HFFc6 (cell line): ENCODE measurements at regions not wholly inside any gene's neighbourhood (a gene's known extent, or its start where the extent isn't known, plus 50 kb on each side); places are given as distances from the start of the nearest gene placed in this dataset.

ENCODE experiments used
- DNase-seq: peaks from one replicate; pipeline ENCODE4 v3.0.0-alpha.2; 2018
- H3K27ac Mint-ChIP-seq: 2 replicates; pipeline ENCODE4 v1.8.0; 2020; ENCODE audit warnings: mild to moderate bottlenecking, mixed read lengths
- H3K27me3 Mint-ChIP-seq: 2 replicates; pipeline ENCODE4 v1.8.0; 2021; ENCODE audit warnings: mild to moderate bottlenecking, moderate library complexity, mixed read lengths; ENCODE audit not compliant: insufficient read depth
- H3K36me3 Mint-ChIP-seq: 2 replicates; pipeline ENCODE4 v1.8.0; 2021; ENCODE audit warnings: low read depth, mixed read lengths
- H3K4me1 Mint-ChIP-seq: 2 replicates; pipeline ENCODE4 v1.8.0; 2020; ENCODE audit warnings: low read depth, mixed read lengths
- H3K4me3 Mint-ChIP-seq: 2 replicates; pipeline ENCODE4 v1.8.0; 2020; ENCODE audit warnings: mild to moderate bottlenecking, moderate library complexity, mixed read lengths
- H3K9me3 Mint-ChIP-seq: 2 replicates; pipeline ENCODE4 v1.8.0; 2020; ENCODE audit warnings: mild to moderate bottlenecking, mixed read lengths
- TF ChIP-seq, protein P1 (sequence below): fragments of 200-600 bp; sonication (generic); IDR thresholded peaks from 2 replicates; pipeline ENCODE4 v1.5.0; 2021; ENCODE audit warnings: antibody characterized with exemption, mild to moderate bottlenecking

DNA sequence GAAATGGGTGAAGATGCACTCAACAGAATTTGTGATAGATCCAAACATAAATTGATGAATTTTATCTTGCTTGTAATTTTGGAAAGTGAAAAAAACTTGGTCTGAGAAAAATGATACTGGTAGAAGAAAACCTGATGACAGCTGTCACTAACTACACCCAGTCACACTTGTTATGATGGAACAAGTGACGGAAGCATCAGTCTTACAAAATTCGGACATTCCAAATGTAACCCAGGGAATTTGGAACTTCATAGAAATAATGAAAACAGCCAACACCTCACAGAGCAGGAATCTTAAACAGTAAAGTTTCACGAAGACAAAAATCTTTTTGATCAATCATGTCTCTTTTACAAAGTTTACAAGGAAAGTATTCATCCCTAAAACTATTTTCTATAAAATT, 123.9 kb downstream of the RIN2 start:
- TF ChIP-seq, protein P1, sequence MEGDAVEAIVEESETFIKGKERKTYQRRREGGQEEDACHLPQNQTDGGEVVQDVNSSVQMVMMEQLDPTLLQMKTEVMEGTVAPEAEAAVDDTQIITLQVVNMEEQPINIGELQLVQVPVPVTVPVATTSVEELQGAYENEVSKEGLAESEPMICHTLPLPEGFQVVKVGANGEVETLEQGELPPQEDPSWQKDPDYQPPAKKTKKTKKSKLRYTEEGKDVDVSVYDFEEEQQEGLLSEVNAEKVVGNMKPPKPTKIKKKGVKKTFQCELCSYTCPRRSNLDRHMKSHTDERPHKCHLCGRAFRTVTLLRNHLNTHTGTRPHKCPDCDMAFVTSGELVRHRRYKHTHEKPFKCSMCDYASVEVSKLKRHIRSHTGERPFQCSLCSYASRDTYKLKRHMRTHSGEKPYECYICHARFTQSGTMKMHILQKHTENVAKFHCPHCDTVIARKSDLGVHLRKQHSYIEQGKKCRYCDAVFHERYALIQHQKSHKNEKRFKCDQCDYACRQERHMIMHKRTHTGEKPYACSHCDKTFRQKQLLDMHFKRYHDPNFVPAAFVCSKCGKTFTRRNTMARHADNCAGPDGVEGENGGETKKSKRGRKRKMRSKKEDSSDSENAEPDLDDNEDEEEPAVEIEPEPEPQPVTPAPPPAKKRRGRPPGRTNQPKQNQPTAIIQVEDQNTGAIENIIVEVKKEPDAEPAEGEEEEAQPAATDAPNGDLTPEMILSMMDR = no peak
- Mint-ChIP-seq H3K27me3 (peaks cover 2% of the 10 kb centered on the region), H3K4me1 (peaks cover 80% of the 10 kb centered on the region), H3K36me3 (no peaks in the 10 kb centered on the region; the same call in 1 of the 2 replicates), H3K9me3 (no peaks in the 10 kb centered on the region), H3K4me3 (no peak overlapping the region), H3K27ac (peak overlapping the region; percentile 95)
- no peak for DNase-seq

DNA sequence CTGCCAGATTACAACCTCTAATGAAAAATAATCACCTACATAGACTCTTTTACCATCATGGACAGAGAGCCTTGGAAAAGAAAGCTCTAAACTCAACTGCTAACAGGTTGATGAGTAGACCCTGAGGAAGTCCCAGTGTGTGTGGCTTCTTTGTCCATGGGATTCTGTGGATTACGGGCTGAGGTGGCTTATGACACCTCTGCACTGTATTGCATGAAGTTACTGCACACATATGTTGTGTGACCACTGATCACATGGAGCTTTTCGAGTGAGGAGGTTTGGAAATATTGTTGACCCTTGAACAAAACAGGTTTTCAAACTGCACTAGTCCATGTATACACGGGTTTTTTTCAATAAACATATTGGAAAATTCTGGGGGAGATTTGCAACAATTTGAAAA, 124.4 kb downstream of the RIN2 start:
- peaks cover 80% of the 10 kb centered on the region for H3K4me1 Mint-ChIP-seq
- TF ChIP-seq, protein P1 = no peak
- peaks cover 2% of the 10 kb centered on the region for H3K27me3 Mint-ChIP-seq
- no peaks in the 10 kb centered on the region; the same call in 1 of the 2 replicates for H3K36me3 Mint-ChIP-seq
- DNase-seq = no peak
- H3K4me3 Mint-ChIP-seq = no peak overlapping the region
- no peaks in the 10 kb centered on the region for H3K9me3 Mint-ChIP-seq
- H3K27ac Mint-ChIP-seq = 0 out of 2 replicates have a peak overlapping the region, but pooled peaks have one; percentile 7

DNA sequence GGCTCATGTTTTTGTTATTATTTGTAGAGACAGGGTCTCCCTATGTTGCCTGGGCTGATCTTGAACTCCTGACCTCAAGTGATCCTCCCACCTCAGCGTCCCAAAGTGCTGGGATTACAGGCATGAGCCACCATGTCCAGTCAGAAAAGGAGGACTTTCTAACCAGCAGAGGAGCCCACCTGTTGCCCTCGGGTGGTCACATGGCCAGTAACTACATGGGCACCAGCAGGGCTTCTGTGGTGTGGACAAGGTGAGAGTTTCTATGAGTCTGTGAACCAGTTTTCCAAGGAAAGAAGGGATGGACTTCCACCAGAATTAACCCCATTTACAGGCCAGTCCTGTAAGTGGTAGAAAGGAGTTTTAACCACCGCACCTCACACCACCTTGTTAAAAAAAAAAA, 125.4 kb downstream of the RIN2 start:
- H3K27me3 Mint-ChIP-seq = peaks cover 2% of the 10 kb centered on the region
- no peaks in the 10 kb centered on the region for H3K9me3 Mint-ChIP-seq
- H3K36me3 Mint-ChIP-seq = no peaks in the 10 kb centered on the region; the same call in 1 of the 2 replicates
- DNase-seq = no peak
- H3K4me1 Mint-ChIP-seq = peaks cover 89% of the 10 kb centered on the region
- TF ChIP-seq, protein P1 = no peak
- no peak overlapping the region for H3K27ac Mint-ChIP-seq
- H3K4me3 Mint-ChIP-seq = no peak overlapping the region

DNA sequence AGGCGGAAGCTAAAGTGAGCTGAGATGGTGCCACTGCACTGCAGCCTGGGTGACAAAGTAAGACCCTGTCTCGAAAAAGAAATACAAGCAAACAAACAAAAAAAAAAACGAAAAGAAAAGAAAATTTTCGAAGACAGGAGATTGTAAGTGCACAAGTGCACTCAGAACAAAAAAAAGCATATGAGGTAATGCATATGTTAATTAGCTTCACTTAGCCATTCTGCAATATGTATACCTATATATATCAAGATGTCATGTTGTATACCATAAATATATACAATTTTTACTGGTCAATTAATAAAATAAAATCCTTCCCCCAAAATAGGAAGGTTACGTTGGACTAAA, 127.5 kb downstream of the RIN2 start:
- Mint-ChIP-seq H3K9me3 (no peaks in the 10 kb centered on the region), H3K27me3 (peaks cover 2% of the 10 kb centered on the region), H3K4me1 (peaks cover 89% of the 10 kb centered on the region), H3K4me3 (peak overlapping the region; percentile 85), H3K27ac (peak overlapping the region; percentile 77), H3K36me3 (peaks cover 6% of the 10 kb centered on the region)
- TF ChIP-seq, protein P1 = no peak
- no peak for DNase-seq

DNA sequence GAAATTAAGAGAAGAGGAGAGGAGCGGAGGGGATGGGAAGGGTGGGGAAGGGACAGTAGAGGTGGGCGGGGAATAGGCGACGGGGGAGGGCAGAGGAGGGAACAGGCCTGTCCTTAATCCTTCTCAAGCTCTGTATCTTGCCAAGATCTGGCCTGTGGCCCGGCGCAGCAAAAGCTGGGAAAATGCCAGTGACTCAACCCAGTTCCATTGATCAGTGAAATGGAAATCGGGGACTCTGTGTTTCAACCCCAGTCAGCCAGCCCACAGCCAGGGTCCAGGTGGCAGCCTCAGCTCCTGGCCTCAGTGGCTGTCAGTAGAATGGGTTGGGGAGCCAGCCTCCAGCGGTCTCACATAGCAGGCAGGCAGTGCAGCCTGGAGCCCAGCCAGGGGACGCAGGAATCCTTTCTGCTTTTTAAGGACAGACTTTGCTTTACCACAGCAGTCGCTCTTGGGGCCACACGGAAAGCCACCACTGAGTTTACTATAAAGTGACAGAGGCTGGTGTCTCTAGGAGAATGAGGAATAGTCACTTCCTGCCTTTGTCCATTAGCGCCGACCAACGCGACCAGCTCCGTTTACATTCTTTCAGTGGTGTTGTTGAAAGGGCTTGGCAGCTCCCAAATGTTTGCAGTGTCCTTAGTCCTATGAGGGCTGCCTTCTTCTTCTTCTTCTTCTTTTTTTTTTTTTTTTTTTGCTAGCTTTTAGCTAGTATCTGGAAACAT, 128.0 kb downstream of the RIN2 start:
- peak overlapping the region; percentile 71 for H3K4me3 Mint-ChIP-seq
- peaks cover 2% of the 10 kb centered on the region for H3K9me3 Mint-ChIP-seq
- peaks cover 89% of the 10 kb centered on the region for H3K4me1 Mint-ChIP-seq
- peaks cover 2% of the 10 kb centered on the region for H3K27me3 Mint-ChIP-seq
- H3K36me3 Mint-ChIP-seq = peaks cover 11% of the 10 kb centered on the region
- TF ChIP-seq, protein P1 = no peak
- peak; percentile 51 for DNase-seq
- peak overlapping the region; percentile 77 for H3K27ac Mint-ChIP-seq
